ENCODE measurements at regions not wholly inside any gene's neighbourhood (a gene's known extent, or its start where the extent isn't known, plus 50 kb on each side); places are given as distances from the start of the nearest gene placed in this dataset.
"Not testable (repeated sequence)": the region's sequence is repeated elsewhere in the genome, so short reads cannot be mapped to it uniquely, and the experiment has no call there.

DNA sequence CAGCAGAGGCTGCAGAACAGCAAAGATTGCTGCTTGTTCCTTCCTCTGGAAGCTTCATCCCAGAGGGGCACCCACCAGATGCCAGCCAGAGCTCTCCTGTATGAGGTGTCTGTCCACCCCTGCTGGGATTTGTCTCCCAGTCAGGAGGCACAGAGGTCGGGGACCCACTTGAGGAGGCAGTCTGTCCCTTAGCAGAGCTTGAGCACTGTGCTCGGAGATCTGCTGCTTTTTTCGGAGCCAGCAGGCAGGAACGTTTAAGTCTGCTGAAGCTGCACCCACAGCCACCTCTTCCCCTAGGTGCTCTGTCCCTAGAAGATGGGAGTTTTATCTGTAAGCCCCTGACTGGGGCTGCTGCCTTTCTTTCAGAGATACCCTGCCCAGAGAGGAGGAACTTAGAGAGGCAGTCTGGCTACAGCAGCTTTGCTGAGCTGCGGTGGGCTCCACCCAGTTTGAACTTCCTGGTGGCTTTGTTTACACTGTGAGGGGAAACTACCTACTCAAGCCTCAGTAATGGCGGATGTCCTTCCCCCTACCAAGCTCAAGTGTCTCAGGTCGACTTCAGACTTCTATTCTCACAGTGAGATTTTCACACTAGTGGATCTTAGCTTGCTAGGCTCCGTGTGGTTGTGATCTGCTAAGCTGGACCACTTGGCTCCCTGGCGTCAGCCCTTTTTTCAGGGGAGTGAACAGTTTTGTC lies 101.8 kb upstream of the GLRA1 start:
- in situ Hi-C loops (cut with HindIII; ENCODE audit: low pct_unique_long_range_greater_than_20kb, low sequenced_read_pairs); DNase-seq (ENCODE audit: low read depth, low spot score): not testable (repeated sequence)

DNA sequence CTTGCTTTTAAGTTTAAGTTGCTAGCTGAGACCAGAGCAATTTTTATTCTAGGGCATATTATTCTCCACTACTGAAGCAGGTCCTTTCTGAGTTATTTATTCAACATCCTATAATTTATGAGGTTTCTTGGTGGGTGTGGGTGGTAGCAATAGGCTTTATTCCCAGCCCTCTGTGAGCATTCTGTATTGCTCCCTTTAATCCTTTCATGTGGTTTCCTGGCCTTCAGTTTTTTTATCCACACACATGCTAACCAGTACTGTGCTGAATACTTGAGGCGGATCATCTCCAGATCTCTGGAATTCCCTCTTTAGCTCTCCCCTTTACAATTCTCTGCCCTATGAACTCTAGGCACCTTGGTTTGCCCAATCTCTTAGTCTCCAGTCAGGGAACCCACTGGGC lies 91.8 kb upstream of the GLRA1 start:
- in situ Hi-C loops (cut with HindIII; ENCODE audit: low pct_unique_long_range_greater_than_20kb, low sequenced_read_pairs) = no loop called here
- DNase-seq (ENCODE audit: low read depth, low spot score) = no peak

DNA sequence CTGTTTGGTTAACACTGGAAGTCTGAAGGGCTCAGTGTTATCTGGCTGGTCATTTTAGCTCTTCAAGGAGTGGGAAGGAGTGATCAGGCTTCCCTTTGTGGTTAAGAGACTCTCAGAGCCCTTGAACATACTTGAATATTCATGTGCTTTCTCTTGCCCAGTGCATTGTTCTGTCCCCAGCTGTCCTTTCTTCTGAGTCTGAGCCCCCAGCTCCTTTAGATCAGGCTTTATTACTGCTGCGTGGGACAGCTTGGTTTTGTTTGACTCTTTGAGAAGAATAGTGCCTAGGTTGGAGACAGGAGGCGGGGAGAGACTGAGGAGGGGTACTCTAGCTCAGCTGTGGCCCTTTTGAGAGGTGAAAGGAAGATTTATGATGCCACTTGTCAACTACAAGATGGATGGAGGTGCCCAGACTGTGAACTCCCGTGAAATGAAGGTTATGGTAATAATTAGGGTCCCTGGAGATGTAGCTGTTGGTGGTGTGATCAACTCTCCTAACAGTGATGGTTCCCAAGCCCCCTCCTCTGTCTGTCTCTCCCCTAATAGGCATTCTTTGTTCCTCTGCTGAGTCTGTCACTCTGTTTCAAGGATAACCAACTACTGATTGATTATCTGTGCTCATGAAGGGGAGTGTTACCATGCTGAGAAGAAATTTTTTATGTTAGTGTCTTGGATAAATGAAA lies 83.1 kb upstream of the GLRA1 start:
- no peak for DNase-seq (ENCODE audit: low read depth, low spot score)
- in situ Hi-C loops (cut with HindIII; ENCODE audit: low pct_unique_long_range_greater_than_20kb, low sequenced_read_pairs) = no loop called here

DNA sequence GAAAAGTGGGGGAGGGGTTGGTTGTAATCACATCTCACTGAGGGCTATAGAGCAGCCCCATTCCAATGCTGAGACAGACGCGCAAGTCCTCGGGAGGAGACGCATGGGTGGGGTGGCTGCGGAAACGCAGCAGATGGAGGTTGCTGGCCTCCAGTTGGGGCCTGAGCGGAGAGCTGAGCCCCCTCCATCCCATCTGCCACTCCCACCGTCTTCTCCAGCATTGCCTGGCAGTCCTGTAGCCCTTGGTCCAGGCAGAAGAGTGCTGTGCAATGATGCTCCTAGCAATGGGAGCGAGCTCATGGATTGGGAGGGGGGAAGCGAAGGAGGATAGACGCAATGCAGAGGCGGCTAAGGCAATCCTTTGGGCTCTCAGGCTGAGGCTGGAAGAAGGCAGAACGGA lies 79.4 kb upstream of the GLRA1 start:
- in situ Hi-C loops (cut with HindIII; ENCODE audit: low pct_unique_long_range_greater_than_20kb, low sequenced_read_pairs) = no loop called here
- no peak for DNase-seq (ENCODE audit: low read depth, low spot score)

All from SK-MEL-5 (cell line).